ENCODE measurements at regions not wholly inside any gene's neighbourhood (a gene's known extent, or its start where the extent isn't known, plus 50 kb on each side); places are given as distances from the start of the nearest gene placed in this dataset.
"Not testable (repeated sequence)": the region's sequence is repeated elsewhere in the genome, so short reads cannot be mapped to it uniquely, and the experiment has no call there.

DNA sequence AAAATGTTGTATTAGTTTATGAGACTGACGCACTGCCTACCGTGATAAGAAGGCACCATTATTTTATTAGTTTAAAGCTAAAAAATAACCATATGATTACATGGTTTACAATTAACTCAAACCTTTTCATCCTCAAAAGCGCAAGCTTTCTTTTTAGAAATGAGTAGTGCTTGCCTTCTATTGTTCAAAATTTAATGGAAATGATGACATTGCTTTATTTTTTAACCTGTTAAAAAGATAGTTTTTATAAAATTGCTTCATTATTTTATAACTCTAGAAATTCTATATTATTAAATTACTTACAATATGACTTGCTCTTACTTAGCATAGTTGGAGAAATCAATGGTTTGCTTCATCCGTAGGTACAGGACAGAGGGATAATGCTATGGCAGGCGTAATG is 78.7 kb upstream of the HDDC2 start (continued):
- TF ChIP-seq, protein P1, sequence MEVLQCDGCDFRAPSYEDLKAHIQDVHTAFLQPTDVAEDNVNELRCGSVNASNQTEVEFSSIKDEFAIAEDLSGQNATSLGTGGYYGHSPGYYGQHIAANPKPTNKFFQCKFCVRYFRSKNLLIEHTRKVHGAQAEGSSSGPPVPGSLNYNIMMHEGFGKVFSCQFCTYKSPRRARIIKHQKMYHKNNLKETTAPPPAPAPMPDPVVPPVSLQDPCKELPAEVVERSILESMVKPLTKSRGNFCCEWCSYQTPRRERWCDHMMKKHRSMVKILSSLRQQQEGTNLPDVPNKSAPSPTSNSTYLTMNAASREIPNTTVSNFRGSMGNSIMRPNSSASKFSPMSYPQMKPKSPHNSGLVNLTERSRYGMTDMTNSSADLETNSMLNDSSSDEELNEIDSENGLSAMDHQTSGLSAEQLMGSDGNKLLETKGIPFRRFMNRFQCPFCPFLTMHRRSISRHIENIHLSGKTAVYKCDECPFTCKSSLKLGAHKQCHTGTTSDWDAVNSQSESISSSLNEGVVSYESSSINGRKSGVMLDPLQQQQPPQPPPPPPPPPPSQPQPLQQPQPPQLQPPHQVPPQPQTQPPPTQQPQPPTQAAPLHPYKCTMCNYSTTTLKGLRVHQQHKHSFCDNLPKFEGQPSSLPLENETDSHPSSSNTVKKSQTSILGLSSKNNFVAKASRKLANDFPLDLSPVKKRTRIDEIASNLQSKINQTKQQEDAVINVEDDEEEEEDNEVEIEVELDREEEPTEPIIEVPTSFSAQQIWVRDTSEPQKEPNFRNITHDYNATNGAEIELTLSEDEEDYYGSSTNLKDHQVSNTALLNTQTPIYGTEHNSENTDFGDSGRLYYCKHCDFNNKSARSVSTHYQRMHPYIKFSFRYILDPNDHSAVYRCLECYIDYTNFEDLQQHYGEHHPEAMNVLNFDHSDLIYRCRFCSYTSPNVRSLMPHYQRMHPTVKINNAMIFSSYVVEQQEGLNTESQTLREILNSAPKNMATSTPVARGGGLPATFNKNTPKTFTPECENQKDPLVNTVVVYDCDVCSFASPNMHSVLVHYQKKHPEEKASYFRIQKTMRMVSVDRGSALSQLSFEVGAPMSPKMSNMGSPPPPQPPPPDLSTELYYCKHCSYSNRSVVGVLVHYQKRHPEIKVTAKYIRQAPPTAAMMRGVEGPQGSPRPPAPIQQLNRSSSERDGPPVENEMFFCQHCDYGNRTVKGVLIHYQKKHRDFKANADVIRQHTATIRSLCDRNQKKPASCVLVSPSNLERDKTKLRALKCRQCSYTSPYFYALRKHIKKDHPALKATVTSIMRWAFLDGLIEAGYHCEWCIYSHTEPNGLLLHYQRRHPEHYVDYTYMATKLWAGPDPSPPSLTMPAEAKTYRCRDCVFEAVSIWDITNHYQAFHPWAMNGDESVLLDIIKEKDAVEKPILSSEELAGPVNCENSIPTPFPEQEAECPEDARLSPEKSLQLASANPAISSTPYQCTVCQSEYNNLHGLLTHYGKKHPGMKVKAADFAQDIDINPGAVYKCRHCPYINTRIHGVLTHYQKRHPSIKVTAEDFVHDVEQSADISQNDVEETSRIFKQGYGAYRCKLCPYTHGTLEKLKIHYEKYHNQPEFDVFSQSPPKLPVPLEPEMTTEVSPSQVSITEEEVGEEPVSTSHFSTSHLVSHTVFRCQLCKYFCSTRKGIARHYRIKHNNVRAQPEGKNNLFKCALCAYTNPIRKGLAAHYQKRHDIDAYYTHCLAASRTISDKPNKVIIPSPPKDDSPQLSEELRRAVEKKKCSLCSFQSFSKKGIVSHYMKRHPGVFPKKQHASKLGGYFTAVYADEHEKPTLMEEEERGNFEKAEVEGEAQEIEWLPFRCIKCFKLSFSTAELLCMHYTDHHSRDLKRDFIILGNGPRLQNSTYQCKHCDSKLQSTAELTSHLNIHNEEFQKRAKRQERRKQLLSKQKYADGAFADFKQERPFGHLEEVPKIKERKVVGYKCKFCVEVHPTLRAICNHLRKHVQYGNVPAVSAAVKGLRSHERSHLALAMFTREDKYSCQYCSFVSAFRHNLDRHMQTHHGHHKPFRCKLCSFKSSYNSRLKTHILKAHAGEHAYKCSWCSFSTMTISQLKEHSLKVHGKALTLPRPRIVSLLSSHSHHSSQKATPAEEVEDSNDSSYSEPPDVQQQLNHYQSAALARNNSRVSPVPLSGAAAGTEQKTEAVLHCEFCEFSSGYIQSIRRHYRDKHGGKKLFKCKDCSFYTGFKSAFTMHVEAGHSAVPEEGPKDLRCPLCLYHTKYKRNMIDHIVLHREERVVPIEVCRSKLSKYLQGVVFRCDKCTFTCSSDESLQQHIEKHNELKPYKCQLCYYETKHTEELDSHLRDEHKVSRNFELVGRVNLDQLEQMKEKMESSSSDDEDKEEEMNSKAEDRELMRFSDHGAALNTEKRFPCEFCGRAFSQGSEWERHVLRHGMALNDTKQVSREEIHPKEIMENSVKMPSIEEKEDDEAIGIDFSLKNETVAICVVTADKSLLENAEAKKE (CRISPR knock-in tag; IDR thresholded peaks at IDR 0.05) = no peak
- TF ChIP-seq, protein P2, sequence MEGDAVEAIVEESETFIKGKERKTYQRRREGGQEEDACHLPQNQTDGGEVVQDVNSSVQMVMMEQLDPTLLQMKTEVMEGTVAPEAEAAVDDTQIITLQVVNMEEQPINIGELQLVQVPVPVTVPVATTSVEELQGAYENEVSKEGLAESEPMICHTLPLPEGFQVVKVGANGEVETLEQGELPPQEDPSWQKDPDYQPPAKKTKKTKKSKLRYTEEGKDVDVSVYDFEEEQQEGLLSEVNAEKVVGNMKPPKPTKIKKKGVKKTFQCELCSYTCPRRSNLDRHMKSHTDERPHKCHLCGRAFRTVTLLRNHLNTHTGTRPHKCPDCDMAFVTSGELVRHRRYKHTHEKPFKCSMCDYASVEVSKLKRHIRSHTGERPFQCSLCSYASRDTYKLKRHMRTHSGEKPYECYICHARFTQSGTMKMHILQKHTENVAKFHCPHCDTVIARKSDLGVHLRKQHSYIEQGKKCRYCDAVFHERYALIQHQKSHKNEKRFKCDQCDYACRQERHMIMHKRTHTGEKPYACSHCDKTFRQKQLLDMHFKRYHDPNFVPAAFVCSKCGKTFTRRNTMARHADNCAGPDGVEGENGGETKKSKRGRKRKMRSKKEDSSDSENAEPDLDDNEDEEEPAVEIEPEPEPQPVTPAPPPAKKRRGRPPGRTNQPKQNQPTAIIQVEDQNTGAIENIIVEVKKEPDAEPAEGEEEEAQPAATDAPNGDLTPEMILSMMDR (conservative IDR thresholded peaks at IDR 0.05; ENCODE audit: low read depth in 2 of 2) = no peak
- TF ChIP-seq CREB1 (CRISPR knock-in tag; IDR thresholded peaks at IDR 0.05; ENCODE audit: low read depth) (no peak), EZH2 (IDR thresholded peaks at IDR 0.05; ENCODE audit: low read depth, unreplicated experiment) (no peak)

DNA sequence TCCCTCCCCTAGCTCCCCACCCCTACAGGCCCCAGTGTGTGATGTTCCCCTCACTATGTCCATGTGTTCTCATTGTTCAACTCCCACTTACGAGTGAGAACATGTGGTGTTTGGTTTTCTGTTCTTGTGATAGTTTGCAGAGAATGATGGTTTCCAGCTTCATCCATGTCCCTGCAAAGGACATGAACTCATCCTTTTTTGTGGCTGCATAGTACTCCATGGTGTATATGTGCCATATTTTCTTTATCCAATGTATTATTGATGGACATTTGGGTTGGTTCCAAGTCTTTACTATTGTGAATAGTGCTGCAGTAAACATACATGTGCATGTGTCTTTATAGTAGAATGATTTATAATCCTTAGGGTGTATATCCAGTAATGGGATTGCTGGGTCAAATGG is 84.6 kb upstream of the HDDC2 start:
- H3K27ac Mint-ChIP-seq; H3K4me3 ChIP-seq; H2AFZ ChIP-seq; DNase-seq (ENCODE audit: low spot score); H3K4me3 Mint-ChIP-seq; H3K27me3 ChIP-seq (ENCODE audit: insufficient read depth); H3K79me2 ChIP-seq (replicated peaks; ENCODE audit: insufficient read depth); H3K36me3 Mint-ChIP-seq (ENCODE audit: low read depth); H3K9me2 ChIP-seq (ENCODE audit: insufficient read depth); H4K20me1 ChIP-seq (replicated peaks; ENCODE audit: insufficient read depth); H3K4me1 ChIP-seq (ENCODE audit: insufficient read depth); H3K36me3 ChIP-seq (ENCODE audit: insufficient read depth); H3K4me2 ChIP-seq; H3K27ac ChIP-seq (ENCODE audit: low read depth); H3K27me3 Mint-ChIP-seq (ENCODE audit: insufficient read depth, low read depth, poor library complexity); ATAC-seq; H3F3A ChIP-seq (replicated peaks; ENCODE audit: low read depth); H3K9me3 Mint-ChIP-seq; H3K4me1 Mint-ChIP-seq: not testable (repeated sequence)

Measured in GM23338 (cell line).